Heart left ventricle (tissue), 16 donors: ENCODE measurements at regions not wholly inside any gene's neighbourhood (a gene's known extent, or its start where the extent isn't known, plus 50 kb on each side); places are given as distances from the start of the nearest gene placed in this dataset.

Source experiments
- ATAC-seq, 4 donors: fragments of 200-7000 bp; cut with Tn5 transposase; one replicate each; pipeline ENCODE4 v1.9.1; 2020 to 2022; ENCODE audit warnings: moderate library complexity in 4 of 4, mild to moderate bottlenecking in 3 of 4, moderate number of reproducible peaks in 1 of 4
- DNase-seq, 5 donors: peaks; one replicate each; pipeline ENCODE4 v3.0.0-alpha.2; 2020
- H3K27ac ChIP-seq, 12 donors: fragments of 200-600 bp; sonication (generic) in 4 of 12; one replicate each; pipeline versions ENCODE4 v1.5.0 to v1.8.0; 2016 to 2022; ENCODE audit warnings: mild to moderate bottlenecking in 2 of 12
- H3K27me3 ChIP-seq, 9 donors: fragments of 200-600 bp; sonication (generic) in 2 of 9; one replicate each; pipeline versions ENCODE4 v1.5.1 to v1.8.0; 2016 to 2022; ENCODE audit warnings: mild to moderate bottlenecking in 3 of 9
- H3K36me3 ChIP-seq, 9 donors: fragments of 200-600 bp; sonication (generic) in 2 of 9; one replicate each; pipeline versions ENCODE4 v1.5.0 to v1.8.0; 2018 to 2022; ENCODE audit warnings: mild to moderate bottlenecking in 2 of 9
- H3K4me1 ChIP-seq, 12 donors: fragments of 200-600 bp; sonication (generic) in 4 of 12; one replicate each; pipeline versions ENCODE4 v1.5.0 to v1.8.0; 2016 to 2022; ENCODE audit warnings: mild to moderate bottlenecking in 3 of 12
- H3K4me3 ChIP-seq, 12 donors: fragments of 200-600 bp; sonication (generic) in 4 of 12; one replicate each; pipeline versions ENCODE4 v1.5.0 to v1.8.0; 2017 to 2022; ENCODE audit warnings: mild to moderate bottlenecking in 9 of 12, moderate library complexity in 4 of 12
- H3K9me3 ChIP-seq, 12 donors: fragments of 200-600 bp; sonication (generic) in 4 of 12; one replicate each; pipeline versions ENCODE4 v1.5.0 to v1.8.0; 2016 to 2022; ENCODE audit warnings: mild to moderate bottlenecking in 1 of 12
- CTCF ChIP-seq, 12 donors: fragments of 200-600 bp; sonication (generic) in 4 of 12; IDR thresholded peaks; one replicate each; pipeline versions ENCODE4 v1.5.0 to v1.8.0; 2018 to 2022; ENCODE audit warnings: antibody characterized with exemption in 12 of 12, mild to moderate bottlenecking in 5 of 12
- POLR2A ChIP-seq, 2 donors: fragments of 450-650 bp; IDR thresholded peaks; one replicate each; pipeline ENCODE4 v1.6.1; 2017; ENCODE audit warnings: antibody characterized with exemption in 2 of 2, mild to moderate bottlenecking in 2 of 2, moderate library complexity in 2 of 2
- WGBS, 4 donors: extraction: QIAGEN DNeasy Blood & Tissue Kit in 2 of 4; methylation state at CpG; one replicate each; pipeline versions ENCODE4 v1.1.5 to v1.1.7; 2013 to 2018; 5-methylcytosine and 5-hydroxymethylcytosine counted together
- intact Hi-C, 10 donors: fragments of 100-400 bp; cut with DNase I; formaldehyde crosslinking; loops; one replicate each; pipeline versions ENCODE4 v1.11.1 to v1.14.2; 2022
- donor health status: ischemic (EF 13 %, LVEDD 7.1; RV severe dilation, severe dysfunction).
- donor health status: healthy with polysubstance abuse.
- donor health status: DM: no; HTN: yes; CAD: no.
- donor health status: DM: no; HTN: no; CAD: no.
- donor health status: ischemic (EF 25% LVEDD 6.9; RV normal size, moderate dysfunction).
- donor health status: ischemic (EF 25% LVEDD 5.7; RV mildly dilated, moderate dysfunction).
- donor health status: healthy.
- donor health status: DM: yes; HTN: yes; CAD: no.
- donor health status: ischemic (EF 35%, LVEDD 5.7; RV mildly dilated, moderate dysfunction).
- donor health status: nonischemic (EF 11% LVEDD 7.7; RV severe dilation, severe dysfunction).
- donor health status: DM: yes; HTN: yes; CAD: no.
- donor health status: PGD.
- donor health status: ischemic (EF 29% LVEDD 5.4; RV normal size, mild dysfunction).
- donor health status: nonischemic (EF 23%, LVEDD 6.1; RV moderate dilation, normal function).

GRCh38 chr3:99509224-99509623, 129.2 kb upstream of the COL8A1 start:
- WGBS, 4 donors: 51 to 63% (median 61%) methylated on average over 5 of the region's 5 CpGs
- Histone ChIP-seq H3K27ac (no peak overlapping the region), H3K9me3 (no peaks in the 10 kb centered on the region), H3K4me3 (no peak overlapping the region), H3K4me1 (peaks cover 0 to 25% (median 2%) of the 10 kb centered on the region in 12 donors), H3K36me3 (no peaks in the 10 kb centered on the region), H3K27me3 (no peaks in the 10 kb centered on the region)
- DNase-seq (no peak), ATAC-seq (no peak)
- TF ChIP-seq POLR2A (IDR thresholded peaks at IDR 0.05): no peak
- no peak for TF ChIP-seq CTCF (IDR thresholded peaks at IDR 0.05)
- intact Hi-C loops: loop anchor here in 3 of 10 donors (10.0 kb wide), 4 partner anchors 126 to 276 kb away; partner anchors contain the start of gene COL8A1 (in 1 of the 3)

- Histone ChIP-seq H3K9me3 (no peaks in the 10 kb centered on the region), H3K4me3 (no peak overlapping the region), H3K36me3 (no peaks in the 10 kb centered on the region), H3K27ac (no peak overlapping the region), H3K4me1 (peaks cover 0 to 35% (median 7%) of the 10 kb centered on the region in 12 donors), H3K27me3 (no peaks in the 10 kb centered on the region)
- intact Hi-C loops: loop anchor here in 3 of 10 donors (10.0 kb wide), 4 partner anchors 127 to 277 kb away; partner anchors contain the start of gene COL8A1 (in 1 of the 3)
- DNase-seq: no peak
- no peak for TF ChIP-seq CTCF (IDR thresholded peaks at IDR 0.05)
- no peak for TF ChIP-seq POLR2A (IDR thresholded peaks at IDR 0.05)
- no peak for ATAC-seq
Measured at GRCh38 chr3:99508191-99508590, 130.2 kb upstream of the COL8A1 start.

- Histone ChIP-seq H3K4me1 (peaks cover 0 to 47% (median 15%) of the 10 kb centered on the region in 12 donors), H3K4me3 (no peak overlapping the region), H3K36me3 (no peaks in the 10 kb centered on the region), H3K27ac (peak overlapping the region in 4 of 12 donors; percentile 11 to 29 (median 20)), H3K27me3 (no peaks in the 10 kb centered on the region), H3K9me3 (no peaks in the 10 kb centered on the region)
- intact Hi-C loops: loop anchor here in 3 of 10 donors (10.0 kb wide), 4 partner anchors 129 to 279 kb away; partner anchors contain the start of gene COL8A1 (in 1 of the 3)
- ATAC-seq (peak in 3 of 4 donors; percentile 78 to 92 (median 83)), DNase-seq (peak in 4 of 5 donors; percentile 25 to 68 (median 50))
- WGBS, 4 donors: 72 to 86% (median 73%) methylated on average over 7 of the region's 7 CpGs
- TF ChIP-seq POLR2A (IDR thresholded peaks at IDR 0.05) (no peak), CTCF (IDR thresholded peaks at IDR 0.05) (no peak)
Measured at GRCh38 chr3:99505646-99506269, 132.6 kb upstream of the COL8A1 start.

GRCh38 chr3:99505200-99505599, 133.2 kb upstream of the COL8A1 start:
- ATAC-seq (no peak), DNase-seq (no peak)
- Histone ChIP-seq H3K4me3 (no peak overlapping the region), H3K4me1 (peaks cover 0 to 53% (median 21%) of the 10 kb centered on the region in 12 donors), H3K9me3 (no peaks in the 10 kb centered on the region), H3K27me3 (no peaks in the 10 kb centered on the region), H3K36me3 (no peaks in the 10 kb centered on the region), H3K27ac (peak overlapping the region in 4 of 12 donors; percentile 14 to 29 (median 21))
- TF ChIP-seq CTCF (IDR thresholded peaks at IDR 0.05): no peak
- no peak for TF ChIP-seq POLR2A (IDR thresholded peaks at IDR 0.05)
- 69 to 79% (median 76%) methylated on average over 1 of the region's 1 CpG for WGBS, 4 donors
- intact Hi-C loops: loop anchor here in 3 of 10 donors (10.0 kb wide), 4 partner anchors 130 to 280 kb away; partner anchors contain the start of gene COL8A1 (in 1 of the 3)
